ACHN (cell line): ENCODE measurements at regions not wholly inside any gene's neighbourhood (a gene's known extent, or its start where the extent isn't known, plus 50 kb on each side); places are given as distances from the start of the nearest gene placed in this dataset.
A peak's percentile ranks its signal among the peaks of the same experiment; 100 is the strongest.

ENCODE experiments used
- DNase-seq: peaks from one replicate; pipeline ENCODE4 v3.0.0-alpha.2; 2015
- in situ Hi-C: cut with HindIII; loops from 2 replicates; pipeline ENCODE4 v1.10.0; 2017; ENCODE audit warnings: low sequenced_read_pairs, low pct_ligation_motif_present, low pct_unique_long_range_greater_than_20kb

DNA sequence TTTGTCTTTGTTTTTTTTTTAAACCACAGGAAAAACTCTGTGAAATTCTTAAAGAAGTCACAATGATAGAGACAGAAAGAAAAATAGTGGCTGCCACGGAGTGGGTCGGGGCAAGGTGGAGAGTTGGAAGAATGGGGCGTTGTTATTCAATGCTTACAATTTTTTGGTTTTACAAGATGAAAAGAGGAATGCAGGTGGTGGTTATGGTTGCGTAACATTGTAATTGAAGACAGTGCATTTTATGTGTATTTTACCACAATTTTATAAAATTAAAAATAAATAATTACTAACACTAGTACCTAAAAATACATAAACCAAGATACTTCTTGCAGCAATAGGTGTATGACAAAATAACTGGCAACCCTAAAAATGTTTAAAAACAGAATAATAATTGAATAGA lies 76.9 kb upstream of the VOPP1 start:
- DNase-seq: no peak
- in situ Hi-C loops: no loop called here

DNA sequence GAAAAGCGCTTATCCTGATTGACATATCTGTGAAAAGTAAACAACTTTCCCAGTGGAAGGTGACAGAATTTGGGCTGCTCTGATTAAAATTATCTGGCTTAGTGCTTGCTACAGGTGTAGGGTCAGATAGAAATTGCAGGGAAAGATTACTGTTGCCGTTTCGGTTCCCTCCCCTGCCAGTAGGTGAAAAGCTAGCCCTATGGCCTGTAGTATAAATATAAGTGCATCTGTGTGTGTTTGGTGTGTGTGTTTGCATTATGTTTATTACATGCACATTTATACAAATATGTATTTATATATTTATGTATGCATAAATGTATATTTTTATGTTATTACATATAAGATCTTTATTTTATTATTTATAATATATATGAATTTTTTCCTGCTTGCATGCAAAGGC lies 72.3 kb upstream of the VOPP1 start:
- in situ Hi-C loops: no loop called here
- DNase-seq: no peak

DNA sequence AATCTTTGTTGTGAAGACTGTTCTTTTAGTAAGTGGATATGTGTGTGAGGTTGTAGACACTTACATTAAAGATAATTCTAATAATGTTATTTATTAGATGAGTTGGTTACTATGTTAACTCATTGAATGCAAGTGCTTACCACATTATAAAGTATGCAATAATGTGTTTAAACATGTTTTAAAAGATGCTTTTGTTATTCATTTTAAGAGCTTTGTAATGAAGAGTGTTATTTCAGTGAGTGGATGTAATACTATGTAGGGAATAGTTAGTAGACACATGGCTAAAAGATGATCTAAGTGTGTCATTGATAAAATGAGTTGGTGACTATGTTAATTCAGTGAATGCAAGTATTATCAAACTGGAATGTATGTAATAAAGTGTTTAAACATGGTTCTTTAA lies 70.0 kb upstream of the VOPP1 start:
- in situ Hi-C loops: no loop called here

DNA sequence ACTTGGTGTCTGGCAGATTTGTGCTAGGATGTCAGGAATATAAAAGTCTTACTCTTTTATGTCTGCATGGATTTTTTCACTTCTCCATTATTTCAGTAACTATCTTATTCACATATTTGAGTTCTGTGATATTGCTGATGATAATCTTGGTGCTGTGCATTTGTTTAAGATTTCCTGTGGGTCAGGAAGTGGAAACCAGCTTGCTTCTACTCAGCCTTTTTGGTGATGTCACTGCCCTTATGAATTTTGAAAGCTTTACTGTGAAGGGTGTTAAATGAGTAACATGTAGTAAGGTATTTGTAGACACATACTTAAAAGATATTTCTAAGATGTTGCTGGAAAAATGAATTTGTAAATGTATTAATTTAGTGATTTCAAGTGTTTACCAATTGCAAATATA lies 69.5 kb upstream of the VOPP1 start:
- DNase-seq: no peak

More for the DNA sequence above, 70.0 kb upstream of the VOPP1 start:
- DNase-seq: no peak

DNA sequence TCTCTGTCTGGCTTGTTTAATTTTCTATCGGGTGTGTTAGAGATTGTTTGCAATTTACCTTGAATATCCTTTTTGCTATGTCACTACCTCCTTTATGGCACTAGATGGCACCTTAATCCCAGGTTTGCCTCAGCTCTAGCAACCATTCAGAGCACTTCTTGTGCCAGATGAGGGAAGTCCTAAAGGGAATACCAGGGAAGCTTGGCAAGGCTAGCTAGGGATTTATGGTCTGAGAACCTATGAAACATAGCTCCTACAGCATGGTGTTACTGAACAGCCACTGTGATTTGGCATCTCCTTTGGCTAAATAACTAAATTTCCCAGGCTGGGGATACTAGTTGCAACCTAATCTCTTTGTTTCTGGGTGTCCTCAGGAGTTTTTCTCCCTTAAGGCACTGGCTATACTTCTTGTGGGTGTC lies 69.0 kb upstream of the VOPP1 start:
- peak; percentile 81 for DNase-seq
- in situ Hi-C loops: no loop called here

More for the DNA sequence above, 69.5 kb upstream of the VOPP1 start:
- in situ Hi-C loops: no loop called here

DNA sequence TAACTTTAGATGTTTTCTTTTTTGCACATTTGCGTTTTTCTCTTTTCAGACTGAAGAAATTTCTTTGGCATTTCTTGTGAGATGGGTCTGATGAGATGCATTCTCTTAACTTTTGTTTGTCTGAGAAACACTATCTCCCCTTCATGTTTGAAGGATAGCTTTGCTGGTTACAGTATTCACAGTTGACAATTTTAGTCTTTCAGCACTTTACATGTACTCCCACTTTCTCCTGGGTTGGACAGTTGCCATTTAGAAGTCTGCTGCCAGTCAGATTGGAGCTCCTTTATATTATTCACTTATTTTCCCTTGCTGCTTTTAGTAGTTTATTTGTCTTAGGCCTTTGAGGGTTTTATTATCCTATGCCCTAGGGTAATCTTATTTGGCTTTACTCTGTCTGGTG lies 67.3 kb upstream of the VOPP1 start:
- no peak for DNase-seq
- in situ Hi-C loops: no loop called here

DNA sequence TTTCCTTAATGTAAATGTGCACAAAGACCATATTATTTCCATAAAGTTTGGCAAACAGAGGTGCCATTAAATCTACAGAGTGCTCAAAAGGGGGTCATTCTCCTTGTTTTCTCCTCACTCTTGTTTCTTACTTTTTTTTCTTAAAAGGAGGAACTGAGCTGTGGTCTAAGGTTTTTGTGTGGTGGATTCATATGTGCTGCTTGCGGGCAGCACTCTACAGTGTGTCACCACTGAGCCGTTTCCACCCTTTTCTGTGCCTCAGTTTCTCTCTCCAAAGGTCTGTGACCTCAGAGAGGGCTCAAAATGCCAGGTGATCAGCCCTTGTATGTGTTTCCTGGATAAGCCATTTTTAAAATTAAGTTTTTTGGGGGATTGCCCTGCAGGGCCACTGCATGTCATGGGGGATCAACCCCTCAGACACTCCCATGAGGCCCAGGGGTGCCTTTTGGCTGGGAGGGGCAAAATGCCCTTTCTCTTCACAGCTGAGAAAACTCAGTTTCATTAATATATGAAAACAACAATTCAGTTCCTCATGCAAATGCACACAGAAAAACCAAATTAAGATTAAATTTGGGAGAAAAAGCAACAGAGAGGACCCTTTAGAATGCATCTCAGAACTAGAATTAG lies 56.9 kb upstream of the VOPP1 start:
- DNase-seq: no peak
- in situ Hi-C loops: no loop called here

DNA sequence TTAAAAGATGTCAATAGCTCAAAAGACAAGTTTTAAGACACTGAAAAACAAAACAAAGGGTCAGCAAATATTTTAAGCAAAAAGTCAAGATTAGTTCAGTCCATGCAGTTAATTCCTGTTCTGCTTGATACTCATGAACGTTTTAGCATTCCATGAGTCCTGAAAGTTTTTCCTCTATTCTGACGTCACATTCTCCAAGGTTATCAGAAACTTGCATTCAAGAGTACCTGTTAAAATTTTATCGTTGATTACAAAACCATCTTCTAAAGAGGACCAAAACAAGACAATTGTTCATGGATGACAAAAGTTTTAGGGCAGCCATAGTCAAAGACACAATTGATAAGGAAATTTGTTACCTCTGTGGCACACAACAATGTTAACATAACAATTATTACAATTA lies 52.5 kb upstream of the VOPP1 start:
- DNase-seq: no peak
- in situ Hi-C loops: no loop called here

DNA sequence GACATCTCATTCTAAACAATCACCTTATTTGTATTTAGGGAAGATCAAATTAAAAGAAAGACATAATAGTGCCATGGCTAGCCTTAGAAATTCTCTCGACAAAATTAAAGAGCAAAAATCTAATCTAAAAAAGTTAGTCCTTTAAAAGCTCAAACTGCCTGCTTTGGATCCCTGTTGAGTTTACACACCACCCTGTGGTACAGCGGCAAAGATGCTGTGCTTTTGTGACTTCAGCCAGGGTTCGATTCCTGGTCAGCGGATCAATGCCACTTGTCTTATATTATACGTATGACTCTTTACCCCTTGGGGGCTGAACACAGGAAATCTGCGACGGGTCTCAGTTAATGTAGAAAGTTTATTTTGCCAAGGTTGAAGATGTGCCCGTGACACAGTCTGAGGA lies 51.3 kb upstream of the VOPP1 start:
- in situ Hi-C loops: no loop called here
- no peak for DNase-seq

DNA sequence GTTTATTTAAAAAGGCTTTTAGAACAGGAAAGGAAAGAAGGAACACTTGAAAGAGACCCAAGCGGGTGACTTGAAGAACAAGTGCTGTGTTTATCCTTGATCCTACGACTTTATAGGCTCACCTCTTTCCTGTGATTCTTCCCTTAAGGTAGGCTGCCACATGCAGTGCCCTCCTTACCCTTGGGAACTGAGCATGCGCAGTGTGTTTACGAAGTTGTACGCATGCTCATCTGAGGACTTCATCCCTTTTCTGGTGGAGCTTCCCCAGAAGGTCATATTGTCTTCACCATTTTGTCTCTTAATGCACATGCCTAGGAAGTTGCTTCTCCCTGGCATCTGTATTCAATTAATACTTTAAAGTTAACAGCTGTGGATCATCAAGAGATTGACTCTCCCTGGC lies 49.9 kb upstream of the VOPP1 start:
- in situ Hi-C loops: no loop called here
- no peak for DNase-seq
